ENCODE measurements at regions not wholly inside any gene's neighbourhood (a gene's known extent, or its start where the extent isn't known, plus 50 kb on each side); places are given as distances from the start of the nearest gene placed in this dataset.

DNA sequence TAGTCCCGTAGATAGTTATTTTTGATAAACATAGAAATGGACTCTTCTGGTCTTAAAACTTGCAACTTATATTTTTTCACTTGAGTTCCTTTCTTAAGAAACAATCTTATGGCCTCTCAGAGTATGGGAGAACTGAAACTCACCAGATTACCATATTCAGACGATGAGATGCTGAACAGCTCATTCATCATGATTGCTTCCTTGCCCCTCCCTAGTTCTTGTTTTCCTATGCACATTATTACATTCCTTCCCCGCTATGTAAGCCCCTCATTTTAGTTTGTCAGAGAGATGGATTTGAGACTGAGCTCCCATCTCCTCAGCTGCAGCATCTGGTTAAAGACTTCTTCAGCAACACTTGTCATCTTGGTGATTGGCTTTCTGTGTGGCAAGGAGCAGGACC, 158.5 kb downstream of the SLITRK6 start:
- TF ChIP-seq EZH2 (IDR thresholded peaks at IDR 0.05; ENCODE audit: borderline replicate concordance, low read length) (no peak), CTCF (IDR thresholded peaks at IDR 0.05; ENCODE audit: low read length) (no peak)
- H3K36me3 ChIP-seq (ENCODE audit: insufficient read depth, low read length) = no peaks in the 10 kb centered on the region

GRCh38 chr13:85638815-85639393, 160.3 kb downstream of the SLITRK6 start:
- Histone ChIP-seq H3K27me3 (ENCODE audit: insufficient read depth, low read length) (no peaks in the 10 kb centered on the region), H2AFZ (ENCODE audit: low read length) (no peak overlapping the region), H3K4me1 (ENCODE audit: insufficient read depth, low read length, severe bottlenecking) (peaks cover 9% of the 10 kb centered on the region), H4K20me1 (ENCODE audit: insufficient read depth, low read length) (no peaks in the 10 kb centered on the region), H3K36me3 (ENCODE audit: insufficient read depth, low read length) (no peaks in the 10 kb centered on the region), H3K27ac (ENCODE audit: low read depth, low read length, poor library complexity, severe bottlenecking) (no peak overlapping the region), H3K4me2 (ENCODE audit: low read length) (no peak overlapping the region; the same call in 1 of the 2 replicates), H3F3A (ENCODE audit: insufficient read depth, low read length) (no peaks in the 10 kb centered on the region), H3K4me3 (ENCODE audit: low read depth, low read length, poor library complexity, severe bottlenecking) (no peak overlapping the region), H3K9ac (ENCODE audit: low read length) (no peak overlapping the region), H3K9me2 (ENCODE audit: low read depth, low read length) (no peaks in the 10 kb centered on the region), H3K79me2 (ENCODE audit: insufficient read depth, low read length) (no peaks in the 10 kb centered on the region), H3K9me3 (ENCODE audit: low read length) (no peaks in the 10 kb centered on the region)
- TF ChIP-seq EZH2 (IDR thresholded peaks at IDR 0.05; ENCODE audit: borderline replicate concordance, low read length) (no peak), CTCF (IDR thresholded peaks at IDR 0.05; ENCODE audit: low read length) (no peak)

More for the DNA sequence above, 158.5 kb downstream of the SLITRK6 start:
- Histone ChIP-seq H3K27me3 (ENCODE audit: insufficient read depth, low read length) (no peaks in the 10 kb centered on the region), H3K4me2 (ENCODE audit: low read length) (no peak overlapping the region), H3K4me1 (ENCODE audit: insufficient read depth, low read length, severe bottlenecking) (peaks cover 9% of the 10 kb centered on the region), H3K79me2 (ENCODE audit: insufficient read depth, low read length) (no peaks in the 10 kb centered on the region), H3K9ac (ENCODE audit: low read length) (no peak overlapping the region), H4K20me1 (ENCODE audit: insufficient read depth, low read length) (no peaks in the 10 kb centered on the region), H3K4me3 (ENCODE audit: low read depth, low read length, poor library complexity, severe bottlenecking) (no peak overlapping the region), H3K9me2 (ENCODE audit: low read depth, low read length) (no peaks in the 10 kb centered on the region), H3K9me3 (ENCODE audit: low read length) (no peaks in the 10 kb centered on the region), H3F3A (ENCODE audit: insufficient read depth, low read length) (no peaks in the 10 kb centered on the region), H3K27ac (ENCODE audit: low read depth, low read length, poor library complexity, severe bottlenecking) (no peak overlapping the region), H2AFZ (ENCODE audit: low read length) (no peak overlapping the region)

DNA sequence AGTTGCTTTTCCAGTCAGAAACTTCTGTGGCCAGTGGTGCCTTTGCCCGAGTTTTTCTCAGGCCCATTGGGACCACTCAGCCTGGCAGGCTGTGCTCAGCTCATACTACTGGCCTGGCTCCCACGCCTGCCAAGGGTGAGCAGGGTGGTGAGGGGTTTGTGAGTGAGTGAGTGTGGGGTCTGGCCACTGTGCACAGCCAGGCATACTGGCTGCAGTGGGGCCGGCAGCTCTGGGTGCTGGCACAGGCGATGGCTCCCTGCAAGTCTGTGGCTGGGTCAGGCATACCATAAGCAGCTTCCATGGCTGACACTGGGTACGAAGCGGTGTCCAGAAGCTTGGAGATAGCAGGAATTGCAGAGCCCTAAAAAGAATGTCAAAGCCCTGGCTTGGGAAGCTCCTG, 161.0 kb downstream of the SLITRK6 start:
- Histone ChIP-seq H4K20me1 (ENCODE audit: insufficient read depth, low read length) (no peaks in the 10 kb centered on the region), H3K4me1 (ENCODE audit: insufficient read depth, low read length, severe bottlenecking) (peaks cover 9% of the 10 kb centered on the region), H3K36me3 (ENCODE audit: insufficient read depth, low read length) (no peaks in the 10 kb centered on the region), H3K4me3 (ENCODE audit: low read depth, low read length, poor library complexity, severe bottlenecking) (no peak overlapping the region), H3K79me2 (ENCODE audit: insufficient read depth, low read length) (no peaks in the 10 kb centered on the region), H3K9ac (ENCODE audit: low read length) (no peak overlapping the region), H3F3A (ENCODE audit: insufficient read depth, low read length) (no peaks in the 10 kb centered on the region), H3K4me2 (ENCODE audit: low read length) (no peak overlapping the region; the same call in 1 of the 2 replicates), H3K9me2 (ENCODE audit: low read depth, low read length) (no peaks in the 10 kb centered on the region), H3K27me3 (ENCODE audit: insufficient read depth, low read length) (no peaks in the 10 kb centered on the region), H3K27ac (ENCODE audit: low read depth, low read length, poor library complexity, severe bottlenecking) (no peak overlapping the region), H2AFZ (ENCODE audit: low read length) (no peak overlapping the region), H3K9me3 (ENCODE audit: low read length) (no peaks in the 10 kb centered on the region)
- TF ChIP-seq EZH2 (IDR thresholded peaks at IDR 0.05; ENCODE audit: borderline replicate concordance, low read length) = no peak
- no peak for TF ChIP-seq CTCF (IDR thresholded peaks at IDR 0.05; ENCODE audit: low read length)
